Peyer's patch (tissue), 4 donors: ENCODE measurements at regions not wholly inside any gene's neighbourhood (a gene's known extent, or its start where the extent isn't known, plus 50 kb on each side); places are given as distances from the start of the nearest gene placed in this dataset.

Experiments
- DNase-seq, 3 donors: peaks; one replicate each; pipeline ENCODE4 v3.0.0-alpha.2; 2017 to 2019
- H3K27ac ChIP-seq, 4 donors: fragments of 200-600 bp; sonication (generic); one replicate each; pipeline ENCODE4 v1.5.1; 2016 to 2019
- H3K27me3 ChIP-seq, 2 donors: fragments of 200-600 bp; sonication (generic); one replicate each; pipeline ENCODE4 v1.5.1; 2019
- H3K36me3 ChIP-seq, 3 donors: fragments of 200-600 bp; sonication (generic); one replicate each; pipeline ENCODE4 v1.5.1; 2016 to 2019
- H3K4me1 ChIP-seq, 4 donors: fragments of 200-600 bp; sonication (generic); one replicate each; pipeline ENCODE4 v1.5.1; 2016 to 2019
- H3K4me3 ChIP-seq, 4 donors: fragments of 200-600 bp; sonication (generic); 1 replicate in 3 of 4; 2 replicates in 1 of 4; pipeline ENCODE4 v1.5.1; 2016 to 2019; ENCODE audit warnings: mild to moderate bottlenecking in 1 of 4
- H3K9me3 ChIP-seq, 4 donors: fragments of 200-600 bp; sonication (generic); one replicate each; pipeline ENCODE4 v1.5.1; 2016 to 2019; ENCODE audit warnings: mild to moderate bottlenecking in 1 of 4
- POLR2A ChIP-seq, 2 donors: fragments of 450-650 bp; IDR thresholded peaks; one replicate each; pipeline ENCODE4 v1.5.1; 2017; ENCODE audit warnings: antibody characterized with exemption in 2 of 2, mild to moderate bottlenecking in 2 of 2, moderate library complexity in 2 of 2
- TF ChIP-seq, protein P1 (sequence below), 6 experiments: fragments of 450-650 bp in 4 of 6; fragments of 200-600 bp in 2 of 6; sonication (generic) in 1 of 6; IDR thresholded peaks; one replicate each; pipeline ENCODE4 v1.5.1; 2017 to 2019; ENCODE audit warnings: antibody characterized with exemption in 6 of 6, mild to moderate bottlenecking in 3 of 6, moderate library complexity in 1 of 6

DNA sequence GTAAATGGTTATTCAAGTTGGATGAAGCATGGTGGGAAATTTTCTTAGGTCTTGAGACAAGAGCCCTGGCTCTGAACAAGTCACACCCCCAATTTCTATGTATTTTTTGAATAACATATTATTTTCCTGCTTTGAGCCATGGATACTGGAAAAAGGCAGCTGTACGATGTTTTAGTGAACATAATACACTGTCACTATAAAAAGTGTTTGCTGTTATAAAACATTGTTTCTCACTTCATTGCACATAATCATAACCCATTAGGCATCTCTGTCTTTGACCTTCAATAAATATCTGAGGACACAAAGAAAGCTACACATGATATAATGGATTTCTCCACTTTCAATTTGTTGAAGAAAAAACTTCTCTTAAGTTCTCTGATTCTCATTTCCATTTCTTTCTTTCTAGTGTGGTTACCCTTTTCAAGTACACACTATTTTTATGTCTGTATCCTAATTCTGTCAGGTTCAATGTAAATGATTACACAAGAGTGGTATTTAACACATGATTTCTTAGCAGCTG, 283.9 kb upstream of the SP8 start:
- Histone ChIP-seq H3K9me3 (no peaks in the 10 kb centered on the region), H3K27me3 (no peaks in the 10 kb centered on the region), H3K27ac (no peak overlapping the region), H3K36me3 (no peaks in the 10 kb centered on the region), H3K4me1 (no peaks in the 10 kb centered on the region), H3K4me3 (no peak overlapping the region)
- no peak for TF ChIP-seq POLR2A (IDR thresholded peaks at IDR 0.05)
- no peak for DNase-seq

DNA sequence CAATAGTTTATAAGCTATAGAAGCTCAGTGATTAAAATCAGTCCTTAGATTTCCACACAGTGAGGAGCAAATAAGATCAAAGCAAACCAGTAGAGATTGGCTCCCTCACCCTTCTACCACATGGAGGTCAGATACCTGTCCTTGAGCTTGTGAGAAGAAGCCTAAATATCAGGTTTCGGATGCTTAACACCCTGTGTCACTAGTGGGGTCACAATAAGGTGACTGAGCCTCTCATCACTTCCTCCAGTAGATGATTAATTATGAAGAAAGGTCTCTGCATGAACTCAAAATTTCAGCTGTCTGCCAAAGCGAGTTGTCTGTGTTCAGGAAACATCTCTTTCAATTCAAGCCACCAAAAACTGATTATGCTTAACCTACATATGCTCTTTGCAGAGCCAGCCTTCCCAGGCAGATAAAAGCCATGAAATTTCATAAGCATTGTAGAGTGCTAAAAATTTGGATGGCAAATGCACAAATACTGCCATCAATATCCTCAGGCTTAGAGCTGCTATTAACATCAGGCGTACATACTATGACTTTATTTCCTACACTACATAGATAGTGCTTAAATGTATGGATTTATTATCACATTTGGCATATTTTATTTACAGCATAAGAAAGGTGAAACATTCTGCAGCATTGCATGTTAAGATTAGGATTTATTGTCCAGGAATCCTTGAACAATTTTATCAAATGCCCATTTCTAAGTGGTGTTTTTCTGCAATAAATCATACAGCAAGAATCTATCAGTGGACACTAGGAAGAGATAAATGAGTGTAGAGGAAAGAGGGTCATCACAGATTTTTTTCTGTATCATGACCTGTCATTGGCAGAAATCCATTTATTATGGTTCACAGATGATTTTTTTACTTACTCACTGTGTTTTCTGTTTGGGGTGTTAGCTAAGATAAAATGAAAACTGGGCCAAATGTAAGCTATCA, 285.1 kb upstream of the SP8 start:
- Histone ChIP-seq H3K4me1 (peaks cover 0 to 2% (median 0%) of the 10 kb centered on the region in 4 donors), H3K36me3 (no peaks in the 10 kb centered on the region), H3K27ac (no peak overlapping the region), H3K27me3 (no peaks in the 10 kb centered on the region), H3K4me3 (no peak overlapping the region), H3K9me3 (no peaks in the 10 kb centered on the region)
- TF ChIP-seq, protein P1, sequence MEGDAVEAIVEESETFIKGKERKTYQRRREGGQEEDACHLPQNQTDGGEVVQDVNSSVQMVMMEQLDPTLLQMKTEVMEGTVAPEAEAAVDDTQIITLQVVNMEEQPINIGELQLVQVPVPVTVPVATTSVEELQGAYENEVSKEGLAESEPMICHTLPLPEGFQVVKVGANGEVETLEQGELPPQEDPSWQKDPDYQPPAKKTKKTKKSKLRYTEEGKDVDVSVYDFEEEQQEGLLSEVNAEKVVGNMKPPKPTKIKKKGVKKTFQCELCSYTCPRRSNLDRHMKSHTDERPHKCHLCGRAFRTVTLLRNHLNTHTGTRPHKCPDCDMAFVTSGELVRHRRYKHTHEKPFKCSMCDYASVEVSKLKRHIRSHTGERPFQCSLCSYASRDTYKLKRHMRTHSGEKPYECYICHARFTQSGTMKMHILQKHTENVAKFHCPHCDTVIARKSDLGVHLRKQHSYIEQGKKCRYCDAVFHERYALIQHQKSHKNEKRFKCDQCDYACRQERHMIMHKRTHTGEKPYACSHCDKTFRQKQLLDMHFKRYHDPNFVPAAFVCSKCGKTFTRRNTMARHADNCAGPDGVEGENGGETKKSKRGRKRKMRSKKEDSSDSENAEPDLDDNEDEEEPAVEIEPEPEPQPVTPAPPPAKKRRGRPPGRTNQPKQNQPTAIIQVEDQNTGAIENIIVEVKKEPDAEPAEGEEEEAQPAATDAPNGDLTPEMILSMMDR (IDR thresholded peaks at IDR 0.05) = no peak
- TF ChIP-seq POLR2A (IDR thresholded peaks at IDR 0.05) = no peak
- no peak for DNase-seq

DNA sequence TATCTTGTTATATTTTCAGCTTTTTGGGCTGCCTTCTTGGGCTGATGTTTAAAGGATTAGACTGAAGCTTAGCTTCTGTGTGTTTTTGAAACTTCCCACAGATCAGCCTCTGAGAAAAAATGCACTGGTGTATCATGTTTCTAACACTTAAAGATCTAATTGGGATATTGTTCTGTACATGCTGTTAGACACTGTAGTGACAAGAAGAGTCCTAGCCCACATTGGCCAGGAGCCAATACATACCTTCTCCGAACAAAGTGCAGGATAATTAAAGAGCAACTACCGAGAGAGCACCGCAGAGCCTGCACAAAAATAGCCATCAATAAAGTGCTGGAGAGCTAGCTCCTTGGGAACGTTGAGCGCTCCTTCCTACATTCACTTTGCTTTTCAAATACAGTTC, 289.4 kb upstream of the SP8 start:
- no peaks in the 10 kb centered on the region for H3K27me3 ChIP-seq
- TF ChIP-seq POLR2A (IDR thresholded peaks at IDR 0.05) = no peak
- TF ChIP-seq, protein P1 (IDR thresholded peaks at IDR 0.05) = no peak
- peak in 1 of 3 donors; percentile 66 for DNase-seq
- H3K27ac ChIP-seq = no peak overlapping the region
- H3K4me3 ChIP-seq = no peak overlapping the region
- no peaks in the 10 kb centered on the region for H3K36me3 ChIP-seq
- no peaks in the 10 kb centered on the region for H3K9me3 ChIP-seq
- H3K4me1 ChIP-seq = peaks cover 0 to 3% (median 0%) of the 10 kb centered on the region in 4 donors

DNA sequence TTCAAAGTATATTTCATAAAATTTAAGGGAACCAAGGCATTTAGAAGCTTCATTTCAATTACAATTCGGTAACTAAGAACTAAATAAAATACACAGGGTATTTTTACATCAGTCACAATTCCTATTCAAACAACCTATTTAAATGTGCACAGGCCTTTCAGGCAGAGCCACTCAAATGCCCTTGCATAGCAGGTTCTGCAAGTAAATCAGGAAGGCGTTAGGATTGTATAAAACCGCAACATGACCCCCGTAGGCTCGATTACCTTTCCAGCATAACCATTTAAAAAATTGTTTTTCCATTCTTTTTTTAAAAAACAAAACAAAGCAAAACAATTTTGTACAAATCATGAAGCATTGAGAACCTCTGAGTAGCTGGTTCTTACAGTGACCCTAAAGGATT, 289.9 kb upstream of the SP8 start:
- H3K27me3 ChIP-seq = no peaks in the 10 kb centered on the region
- TF ChIP-seq POLR2A (IDR thresholded peaks at IDR 0.05) = no peak
- TF ChIP-seq, protein P1 (IDR thresholded peaks at IDR 0.05) = no peak
- H3K27ac ChIP-seq = no peak overlapping the region
- H3K4me3 ChIP-seq = no peak overlapping the region
- H3K36me3 ChIP-seq = no peaks in the 10 kb centered on the region
- no peaks in the 10 kb centered on the region for H3K9me3 ChIP-seq
- DNase-seq = no peak
- H3K4me1 ChIP-seq = peaks cover 0 to 3% (median 0%) of the 10 kb centered on the region in 4 donors

DNA sequence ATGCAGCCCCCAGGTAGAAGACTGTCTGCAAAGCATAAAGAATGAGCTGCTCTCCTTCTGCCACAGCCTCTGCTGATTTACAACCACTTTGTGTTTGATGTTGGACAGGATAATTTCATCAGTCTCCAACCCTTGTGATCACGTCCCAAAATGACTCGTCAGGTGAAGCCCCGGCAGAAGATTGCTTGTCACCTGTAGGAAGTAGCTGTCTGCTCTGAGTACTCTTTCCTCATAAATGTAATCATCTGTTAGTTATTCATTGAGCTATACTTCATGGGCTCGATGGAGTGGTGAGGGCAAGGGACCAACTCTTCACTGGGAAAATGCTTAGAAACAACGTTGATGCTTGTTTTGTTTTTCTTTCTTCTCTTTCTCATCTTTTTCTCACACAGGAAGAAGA, 290.9 kb upstream of the SP8 start:
- no peak for DNase-seq
- no peaks in the 10 kb centered on the region for H3K27me3 ChIP-seq
- H3K4me1 ChIP-seq = peaks cover 0 to 3% (median 0%) of the 10 kb centered on the region in 4 donors

DNA sequence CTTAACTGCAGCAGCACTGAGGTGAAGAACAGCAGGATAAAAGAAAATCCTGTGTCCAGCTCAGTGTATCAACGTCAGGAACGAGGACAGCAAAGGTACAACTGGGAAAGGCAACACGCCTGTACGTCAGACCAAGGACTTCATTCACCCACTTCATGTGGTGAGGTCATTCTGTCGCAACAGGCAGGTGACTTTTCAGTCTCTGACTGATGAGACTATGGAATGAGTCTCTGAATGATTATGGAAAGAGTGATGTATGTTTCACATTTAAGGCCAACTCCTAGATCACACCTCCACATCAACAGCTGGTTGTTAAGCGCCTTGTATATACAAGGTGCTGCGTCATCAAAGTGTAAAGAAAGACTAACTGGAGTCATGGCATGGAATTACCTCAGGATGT, 297.6 kb upstream of the SP8 start:
- no peak for TF ChIP-seq POLR2A (IDR thresholded peaks at IDR 0.05)
- TF ChIP-seq, protein P1 (IDR thresholded peaks at IDR 0.05) = no peak
- Histone ChIP-seq H3K27ac (no peak overlapping the region), H3K9me3 (no peaks in the 10 kb centered on the region), H3K4me1 (no peaks in the 10 kb centered on the region), H3K27me3 (no peaks in the 10 kb centered on the region), H3K4me3 (no peak overlapping the region), H3K36me3 (no peaks in the 10 kb centered on the region)
- no peak for DNase-seq

More for the DNA sequence above, 290.9 kb upstream of the SP8 start:
- no peaks in the 10 kb centered on the region for H3K9me3 ChIP-seq
- TF ChIP-seq, protein P1 (IDR thresholded peaks at IDR 0.05) = no peak
- no peak for TF ChIP-seq POLR2A (IDR thresholded peaks at IDR 0.05)
- no peak overlapping the region for H3K4me3 ChIP-seq
- H3K36me3 ChIP-seq = no peaks in the 10 kb centered on the region
- no peak overlapping the region for H3K27ac ChIP-seq
